ENCODE measurements at regions not wholly inside any gene's neighbourhood (a gene's known extent, or its start where the extent isn't known, plus 50 kb on each side); places are given as distances from the start of the nearest gene placed in this dataset.

- TF ChIP-seq CTCF (IDR thresholded peaks at IDR 0.05) (no peak), EP300 (IDR thresholded peaks at IDR 0.05) (no peak), POLR2A (IDR thresholded peaks at IDR 0.05) (no peak)
Observed at GRCh38 chr3:11913316-11913715, 66.6 kb upstream of the TAMM41 start.
